ENCODE measurements at regions not wholly inside any gene's neighbourhood (a gene's known extent, or its start where the extent isn't known, plus 50 kb on each side); places are given as distances from the start of the nearest gene placed in this dataset.

- TF ChIP-seq CTCF (conservative IDR thresholded peaks at IDR 0.05; ENCODE audit: low read depth, low read length) (no peak), EZH2phosphoT487 (IDR thresholded peaks at IDR 0.05; ENCODE audit: borderline replicate concordance, low read length) (no peak), EZH2 (IDR thresholded peaks at IDR 0.05; ENCODE audit: low read length, unreplicated experiment) (no peak)
Observed at GRCh38 chr9:1916095-1916494, 99.1 kb upstream of the SMARCA2 start.
